OCI-LY7 (cell line): ENCODE measurements at regions not wholly inside any gene's neighbourhood (a gene's known extent, or its start where the extent isn't known, plus 50 kb on each side); places are given as distances from the start of the nearest gene placed in this dataset.

Experiments
- EZH2phosphoT487 ChIP-seq: fragments of 200-600 bp; sonication (generic); IDR thresholded peaks from 2 replicates; pipeline ENCODE4 v1.6.1; 2018; ENCODE audit warnings: low read depth, borderline replicate concordance, mild to moderate bottlenecking, mixed run types, antibody characterized with exemption, low read length, moderate library complexity, mixed read lengths
- TF ChIP-seq, protein P1 (sequence below): fragments of 200-600 bp; sonication (generic); conservative IDR thresholded peaks from 2 replicates; pipeline ENCODE4 v1.5.1; 2014; ENCODE audit warnings: mild to moderate bottlenecking, antibody characterized with exemption, low read length, moderate library complexity, mixed read lengths

DNA sequence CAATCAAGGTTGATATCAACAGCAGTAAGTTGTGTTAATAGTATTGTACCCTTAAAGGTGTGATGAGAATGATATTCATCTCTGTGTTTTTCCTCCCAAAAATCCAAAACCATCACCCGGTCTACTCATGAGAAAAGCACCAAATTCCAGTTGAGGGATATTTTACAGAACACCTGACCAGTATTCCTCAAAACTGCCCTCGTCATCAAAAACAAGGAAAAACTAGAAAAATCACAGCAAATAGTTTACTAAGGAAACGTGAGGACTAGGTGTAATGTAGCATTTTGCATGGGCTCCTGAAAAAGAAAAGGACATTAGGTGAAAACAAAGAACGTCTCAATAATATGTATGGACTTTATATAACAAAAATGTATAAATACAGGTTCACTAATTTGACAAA lies 394.4 kb upstream of the NRSN1 start:
- TF ChIP-seq, protein P1, sequence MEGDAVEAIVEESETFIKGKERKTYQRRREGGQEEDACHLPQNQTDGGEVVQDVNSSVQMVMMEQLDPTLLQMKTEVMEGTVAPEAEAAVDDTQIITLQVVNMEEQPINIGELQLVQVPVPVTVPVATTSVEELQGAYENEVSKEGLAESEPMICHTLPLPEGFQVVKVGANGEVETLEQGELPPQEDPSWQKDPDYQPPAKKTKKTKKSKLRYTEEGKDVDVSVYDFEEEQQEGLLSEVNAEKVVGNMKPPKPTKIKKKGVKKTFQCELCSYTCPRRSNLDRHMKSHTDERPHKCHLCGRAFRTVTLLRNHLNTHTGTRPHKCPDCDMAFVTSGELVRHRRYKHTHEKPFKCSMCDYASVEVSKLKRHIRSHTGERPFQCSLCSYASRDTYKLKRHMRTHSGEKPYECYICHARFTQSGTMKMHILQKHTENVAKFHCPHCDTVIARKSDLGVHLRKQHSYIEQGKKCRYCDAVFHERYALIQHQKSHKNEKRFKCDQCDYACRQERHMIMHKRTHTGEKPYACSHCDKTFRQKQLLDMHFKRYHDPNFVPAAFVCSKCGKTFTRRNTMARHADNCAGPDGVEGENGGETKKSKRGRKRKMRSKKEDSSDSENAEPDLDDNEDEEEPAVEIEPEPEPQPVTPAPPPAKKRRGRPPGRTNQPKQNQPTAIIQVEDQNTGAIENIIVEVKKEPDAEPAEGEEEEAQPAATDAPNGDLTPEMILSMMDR: no peak
- no peak for TF ChIP-seq EZH2phosphoT487
